ENCODE measurements at regions not wholly inside any gene's neighbourhood (a gene's known extent, or its start where the extent isn't known, plus 50 kb on each side); places are given as distances from the start of the nearest gene placed in this dataset.

DNA sequence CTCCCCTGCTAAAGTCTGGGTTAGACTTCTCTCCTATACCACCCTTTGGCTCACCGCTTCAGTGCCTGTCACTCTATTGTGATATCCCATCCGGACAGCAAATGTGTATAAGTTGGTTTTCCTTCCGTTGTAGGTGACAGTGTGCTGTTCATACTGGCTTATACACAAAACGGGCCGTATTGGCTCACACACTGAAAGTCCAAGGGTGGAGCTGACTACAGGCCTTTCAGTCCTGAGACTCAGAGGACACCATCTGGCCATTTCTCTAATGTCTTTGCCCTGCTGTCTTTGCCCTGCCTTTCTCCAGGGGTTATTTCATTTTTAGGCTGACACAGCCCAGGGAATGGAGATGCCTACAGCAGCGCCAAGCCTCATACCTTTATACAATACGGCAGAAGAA is 90.7 kb downstream of the URB2 start:
- no peak overlapping the region for H3K27ac ChIP-seq (ENCODE audit: low read length)
- H3K4me1 ChIP-seq (ENCODE audit: low read length) = no peaks in the 10 kb centered on the region
- H4K20me1 ChIP-seq (ENCODE audit: insufficient read depth, low read length) = no peaks in the 10 kb centered on the region
- H3K27me3 ChIP-seq (ENCODE audit: low read depth, low read length) = no peaks in the 10 kb centered on the region
- no peaks in the 10 kb centered on the region for H3K36me3 ChIP-seq (replicated peaks; ENCODE audit: low read depth, low read length)
- no peak overlapping the region for H3K9ac ChIP-seq (ENCODE audit: low read length)
- H3K4me3 ChIP-seq (ENCODE audit: low read length) = no peak overlapping the region
- H3K4me2 ChIP-seq (ENCODE audit: low read length) = no peak overlapping the region
- no peaks in the 10 kb centered on the region for H3K79me2 ChIP-seq (ENCODE audit: low read length)
- TF ChIP-seq, protein P1, sequence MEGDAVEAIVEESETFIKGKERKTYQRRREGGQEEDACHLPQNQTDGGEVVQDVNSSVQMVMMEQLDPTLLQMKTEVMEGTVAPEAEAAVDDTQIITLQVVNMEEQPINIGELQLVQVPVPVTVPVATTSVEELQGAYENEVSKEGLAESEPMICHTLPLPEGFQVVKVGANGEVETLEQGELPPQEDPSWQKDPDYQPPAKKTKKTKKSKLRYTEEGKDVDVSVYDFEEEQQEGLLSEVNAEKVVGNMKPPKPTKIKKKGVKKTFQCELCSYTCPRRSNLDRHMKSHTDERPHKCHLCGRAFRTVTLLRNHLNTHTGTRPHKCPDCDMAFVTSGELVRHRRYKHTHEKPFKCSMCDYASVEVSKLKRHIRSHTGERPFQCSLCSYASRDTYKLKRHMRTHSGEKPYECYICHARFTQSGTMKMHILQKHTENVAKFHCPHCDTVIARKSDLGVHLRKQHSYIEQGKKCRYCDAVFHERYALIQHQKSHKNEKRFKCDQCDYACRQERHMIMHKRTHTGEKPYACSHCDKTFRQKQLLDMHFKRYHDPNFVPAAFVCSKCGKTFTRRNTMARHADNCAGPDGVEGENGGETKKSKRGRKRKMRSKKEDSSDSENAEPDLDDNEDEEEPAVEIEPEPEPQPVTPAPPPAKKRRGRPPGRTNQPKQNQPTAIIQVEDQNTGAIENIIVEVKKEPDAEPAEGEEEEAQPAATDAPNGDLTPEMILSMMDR (IDR thresholded peaks at IDR 0.05; ENCODE audit: low read depth, low read length) = no peak
- TF ChIP-seq EZH2phosphoT487 (IDR thresholded peaks at IDR 0.05; ENCODE audit: low read depth) = no peak
- H2AFZ ChIP-seq (ENCODE audit: low read depth, low read length) = no peak overlapping the region
- no peaks in the 10 kb centered on the region for H3K9me3 ChIP-seq (ENCODE audit: insufficient read depth, low read length)

DNA sequence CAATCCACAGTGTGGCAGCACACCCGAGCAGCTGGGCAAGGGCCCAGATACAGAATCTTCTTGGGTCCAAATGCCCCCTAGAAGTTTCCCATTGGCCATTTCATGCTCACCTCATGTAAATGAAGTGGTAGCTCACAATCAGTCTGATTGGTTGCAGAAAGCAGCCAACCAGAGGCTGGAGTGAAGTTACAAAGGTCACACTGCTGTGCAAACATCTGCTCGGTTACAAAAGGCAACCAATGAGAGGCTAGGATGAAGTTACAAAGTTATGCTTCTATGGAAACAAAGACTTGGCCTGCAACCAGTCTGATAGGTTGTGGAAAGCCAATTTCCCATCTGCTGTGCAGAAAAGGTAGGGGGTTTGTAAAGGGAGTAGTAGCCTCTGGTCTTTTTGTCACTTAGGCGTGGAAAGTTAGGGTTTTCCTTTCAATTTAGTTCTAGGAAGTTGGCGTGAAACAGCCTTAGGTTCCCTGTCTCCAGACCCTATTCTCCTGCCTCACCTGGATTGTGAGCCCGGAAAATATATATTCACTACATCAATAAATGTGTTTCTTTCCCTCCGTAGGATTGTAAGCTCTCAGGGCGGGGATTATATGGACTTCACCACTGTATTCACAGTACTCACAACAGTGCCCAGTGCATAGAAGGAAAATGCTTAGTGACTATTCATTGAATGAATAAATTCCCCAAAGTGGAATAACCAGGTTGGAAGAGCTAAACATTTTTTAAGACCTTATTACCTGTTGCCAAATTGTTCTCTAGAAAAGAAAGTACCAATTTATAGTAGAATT is 91.9 kb downstream of the URB2 start:
- no peak overlapping the region for H3K9ac ChIP-seq (ENCODE audit: low read length)
- H3K4me2 ChIP-seq (ENCODE audit: low read length) = no peak overlapping the region
- no peak overlapping the region for H2AFZ ChIP-seq (ENCODE audit: low read depth, low read length)

DNA sequence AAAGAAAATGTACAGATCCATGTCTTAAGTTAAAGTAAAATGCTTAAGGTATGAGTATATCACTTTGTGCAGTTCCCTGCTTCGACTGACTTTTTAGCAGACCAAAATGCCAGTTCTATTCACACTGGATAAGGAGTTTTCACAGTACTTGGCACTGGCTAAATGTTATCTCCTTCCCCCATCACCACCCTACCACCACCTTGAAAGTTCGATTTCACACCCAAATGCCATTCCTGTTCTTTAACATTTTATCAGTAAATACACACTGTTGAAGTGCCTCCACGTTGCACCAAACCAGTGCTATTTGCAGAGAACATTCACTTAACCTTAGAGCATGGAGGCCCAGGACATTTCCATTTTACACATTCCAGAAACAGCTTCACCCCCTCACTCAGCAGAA is 100.0 kb downstream of the URB2 start:
- H3K4me1 ChIP-seq (ENCODE audit: low read length) = no peaks in the 10 kb centered on the region
- no peaks in the 10 kb centered on the region for H3K9me3 ChIP-seq (ENCODE audit: insufficient read depth, low read length)
- no peak overlapping the region for H2AFZ ChIP-seq (ENCODE audit: low read depth, low read length)
- no peaks in the 10 kb centered on the region for H3K36me3 ChIP-seq (replicated peaks; ENCODE audit: low read depth, low read length)
- H3K27me3 ChIP-seq (ENCODE audit: low read depth, low read length) = peaks cover 14% of the 10 kb centered on the region
- H3K4me3 ChIP-seq (ENCODE audit: low read length) = no peak overlapping the region
- no peak for TF ChIP-seq EZH2phosphoT487 (IDR thresholded peaks at IDR 0.05; ENCODE audit: low read depth)
- TF ChIP-seq, protein P1 (IDR thresholded peaks at IDR 0.05; ENCODE audit: low read depth, low read length) = no peak
- no peaks in the 10 kb centered on the region for H3K79me2 ChIP-seq (ENCODE audit: low read length)
- no peak overlapping the region for H3K9ac ChIP-seq (ENCODE audit: low read length)
- no peak overlapping the region for H3K4me2 ChIP-seq (ENCODE audit: low read length)
- H4K20me1 ChIP-seq (ENCODE audit: insufficient read depth, low read length) = no peaks in the 10 kb centered on the region
- no peak overlapping the region for H3K27ac ChIP-seq (ENCODE audit: low read length)

More for the DNA sequence above, 91.9 kb downstream of the URB2 start:
- H3K4me3 ChIP-seq (ENCODE audit: low read length) = no peak overlapping the region
- H3K27ac ChIP-seq (ENCODE audit: low read length) = no peak overlapping the region
- H4K20me1 ChIP-seq (ENCODE audit: insufficient read depth, low read length) = no peaks in the 10 kb centered on the region
- H3K9me3 ChIP-seq (ENCODE audit: insufficient read depth, low read length) = no peaks in the 10 kb centered on the region
- H3K4me1 ChIP-seq (ENCODE audit: low read length) = no peaks in the 10 kb centered on the region
- peaks cover 2% of the 10 kb centered on the region; the same call in 1 of the 2 replicates for H3K27me3 ChIP-seq (ENCODE audit: low read depth, low read length)
- no peaks in the 10 kb centered on the region for H3K36me3 ChIP-seq (replicated peaks; ENCODE audit: low read depth, low read length)
- TF ChIP-seq, protein P1 (IDR thresholded peaks at IDR 0.05; ENCODE audit: low read depth, low read length) = no peak
- no peak for TF ChIP-seq EZH2phosphoT487 (IDR thresholded peaks at IDR 0.05; ENCODE audit: low read depth)
- no peaks in the 10 kb centered on the region for H3K79me2 ChIP-seq (ENCODE audit: low read length)

DNA sequence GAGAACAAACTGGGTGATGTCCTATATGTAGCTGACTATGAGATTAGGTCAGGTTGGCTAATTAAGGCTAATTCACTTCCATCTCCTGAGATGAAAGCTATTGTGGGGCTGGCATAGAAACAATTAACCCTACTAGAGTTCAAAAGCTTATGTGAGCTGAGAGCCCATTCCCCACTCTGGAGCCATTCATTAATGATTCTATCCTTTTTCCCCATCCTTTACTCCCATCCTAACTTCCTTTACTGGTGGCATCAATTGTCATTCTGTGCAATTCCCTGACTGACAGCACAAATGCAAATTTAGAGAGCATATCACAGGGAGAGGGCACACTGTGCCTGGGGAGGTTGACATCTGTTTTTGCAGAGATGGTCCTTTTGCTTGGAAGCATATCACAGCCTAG is 103.9 kb downstream of the URB2 start:
- H2AFZ ChIP-seq (ENCODE audit: low read depth, low read length) = no peak overlapping the region
- H3K79me2 ChIP-seq (ENCODE audit: low read length) = no peaks in the 10 kb centered on the region
- no peaks in the 10 kb centered on the region for H3K4me1 ChIP-seq (ENCODE audit: low read length)
- no peaks in the 10 kb centered on the region for H3K36me3 ChIP-seq (replicated peaks; ENCODE audit: low read depth, low read length)
- H3K9me3 ChIP-seq (ENCODE audit: insufficient read depth, low read length) = no peaks in the 10 kb centered on the region
- H3K4me2 ChIP-seq (ENCODE audit: low read length) = no peak overlapping the region
- H3K4me3 ChIP-seq (ENCODE audit: low read length) = no peak overlapping the region
- no peaks in the 10 kb centered on the region for H4K20me1 ChIP-seq (ENCODE audit: insufficient read depth, low read length)
- H3K9ac ChIP-seq (ENCODE audit: low read length) = no peak overlapping the region
- H3K27ac ChIP-seq (ENCODE audit: low read length) = no peak overlapping the region
- peaks cover 29% of the 10 kb centered on the region for H3K27me3 ChIP-seq (ENCODE audit: low read depth, low read length)
- TF ChIP-seq, protein P1 (IDR thresholded peaks at IDR 0.05; ENCODE audit: low read depth, low read length) = no peak
- no peak for TF ChIP-seq EZH2phosphoT487 (IDR thresholded peaks at IDR 0.05; ENCODE audit: low read depth)

Data from OCI-LY3 (cell line).